Right kidney (tissue), 1 donor: ENCODE measurements at regions not wholly inside any gene's neighbourhood (a gene's known extent, or its start where the extent isn't known, plus 50 kb on each side); places are given as distances from the start of the nearest gene placed in this dataset.

ENCODE experiments used
- DNase-seq: peaks from one replicate; pipeline ENCODE4 v3.0.0-alpha.2; 2016

DNA sequence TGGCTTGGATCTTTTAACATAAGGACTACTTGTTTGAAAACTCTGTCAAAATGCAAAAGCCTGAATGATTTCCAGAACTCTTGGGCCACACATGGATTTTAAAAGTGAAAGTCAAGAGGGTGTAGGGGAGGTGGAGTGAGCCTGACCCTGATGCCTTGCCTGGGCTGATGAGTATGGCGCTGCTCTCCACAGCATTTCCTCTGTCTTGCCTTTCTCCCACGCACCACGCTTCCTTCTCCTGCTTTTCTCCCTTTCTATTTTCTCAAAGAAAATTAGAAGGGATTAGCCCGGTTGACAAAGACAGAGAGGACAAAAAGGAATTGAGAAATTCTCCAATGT, 207.0 kb upstream of the CCDC68 start:
- DNase-seq = no peak

DNA sequence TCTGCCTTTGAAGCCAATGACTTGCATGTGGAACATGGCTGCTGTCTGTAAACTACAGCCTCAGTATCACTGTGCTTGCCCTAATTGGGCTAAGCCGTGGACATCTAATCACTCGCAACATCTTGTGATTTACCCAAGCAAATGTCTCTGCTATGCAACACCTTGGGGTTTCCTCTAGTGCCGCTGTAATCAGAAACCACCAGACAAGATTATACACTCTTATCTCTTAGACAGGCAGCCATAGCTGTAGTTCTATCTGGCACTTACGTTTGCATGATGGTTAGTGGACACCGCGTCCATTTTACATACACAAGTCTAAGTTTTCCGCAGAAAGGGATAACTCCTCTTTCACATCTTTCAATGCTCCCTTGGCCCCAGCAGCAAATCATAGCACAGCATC, 204.3 kb upstream of the CCDC68 start:
- no peak for DNase-seq

DNA sequence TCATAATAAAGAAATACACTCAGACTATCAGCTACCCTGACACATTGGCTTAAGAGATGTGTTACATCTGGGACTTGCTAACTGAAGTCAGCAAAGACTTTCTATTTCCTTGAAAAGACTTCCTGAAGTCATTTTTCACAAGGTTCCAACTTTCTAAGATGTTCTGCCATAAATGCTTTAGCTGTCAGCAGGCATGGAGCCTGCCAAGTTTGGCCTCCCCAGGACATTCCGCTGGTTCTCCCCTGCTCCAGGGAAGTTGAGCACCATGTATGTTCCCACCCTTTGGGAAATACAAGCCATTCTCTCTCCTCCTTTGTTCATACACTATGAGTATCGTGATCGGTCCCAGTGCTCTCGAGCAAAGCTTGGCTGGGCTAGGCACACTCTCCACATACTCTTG, 202.7 kb upstream of the CCDC68 start:
- no peak for DNase-seq

DNA sequence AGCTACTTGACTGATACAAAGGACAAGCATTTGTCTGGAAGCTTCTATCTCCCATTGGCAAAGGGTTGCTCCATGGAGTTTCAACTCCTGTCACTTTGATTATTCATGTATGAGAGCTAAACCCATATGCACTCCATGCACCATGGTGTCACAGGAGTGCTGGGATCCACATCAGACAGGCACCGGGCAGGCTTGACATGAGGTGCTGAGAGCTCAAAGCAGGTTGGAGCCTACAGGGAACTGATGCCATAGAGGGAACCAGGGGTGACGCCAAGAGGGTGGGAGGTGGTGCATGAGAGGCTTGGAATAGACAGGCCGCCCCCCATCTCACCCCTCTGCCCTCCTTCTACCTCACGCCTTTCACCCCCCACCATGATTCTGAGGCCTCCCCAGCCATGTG, 199.8 kb upstream of the CCDC68 start:
- DNase-seq = no peak

DNA sequence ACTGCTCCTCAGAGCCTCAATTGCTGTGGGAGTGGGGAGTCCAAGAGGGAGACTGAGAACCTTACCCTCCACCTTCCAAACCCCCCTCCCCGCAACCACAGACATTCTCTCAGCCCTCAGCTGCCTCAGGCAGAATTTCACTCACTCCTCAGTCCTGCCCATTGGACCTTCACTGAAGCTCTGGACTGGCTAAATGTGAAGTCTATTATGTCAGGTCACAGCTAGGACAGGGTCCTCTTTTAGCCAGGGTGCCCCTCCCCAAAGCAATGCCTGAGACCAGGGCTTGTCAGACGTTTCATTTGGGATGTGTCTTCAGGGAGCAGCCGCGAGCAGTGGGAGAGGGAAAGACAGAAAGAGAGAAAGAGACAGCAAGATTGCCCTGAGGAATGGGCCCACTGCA, 199.3 kb upstream of the CCDC68 start:
- DNase-seq = no peak

DNA sequence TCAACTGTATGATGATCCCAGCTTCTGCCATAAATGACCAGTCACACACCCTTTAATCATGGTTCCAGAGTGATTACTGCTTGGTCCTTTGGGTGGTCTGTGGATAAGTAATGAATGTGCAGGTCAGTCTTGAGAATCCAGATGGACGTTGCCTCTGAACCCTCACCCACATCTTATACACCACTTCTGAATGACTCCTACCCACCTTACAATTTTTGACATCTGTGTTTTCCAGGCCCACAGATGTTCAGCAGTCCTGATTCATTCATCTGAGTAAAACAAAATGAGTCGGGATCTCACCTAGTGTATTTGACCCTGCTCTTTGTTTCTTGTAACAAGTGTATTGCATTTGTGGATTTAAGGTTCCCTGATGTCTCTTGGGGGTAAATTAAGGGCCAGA, 194.1 kb upstream of the CCDC68 start:
- no peak for DNase-seq

DNA sequence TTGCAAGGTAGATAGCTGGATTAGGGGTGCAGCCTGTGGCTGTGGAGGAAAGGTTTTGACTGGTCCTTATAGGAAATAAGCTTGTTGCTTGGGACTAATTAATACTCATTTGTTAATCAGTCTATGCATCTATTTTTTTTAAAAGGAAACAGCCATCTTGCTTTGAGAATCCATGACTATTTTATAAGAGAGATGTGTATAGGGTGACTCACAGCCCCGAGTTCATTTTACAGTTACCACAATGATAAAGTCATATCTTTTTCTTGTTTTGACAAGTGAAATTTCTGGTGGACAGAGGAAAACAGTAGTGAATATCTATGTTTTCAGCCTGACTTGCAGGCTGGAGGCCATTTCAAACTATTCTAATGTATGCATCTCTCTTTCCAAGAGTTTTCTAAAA, 193.5 kb upstream of the CCDC68 start:
- DNase-seq = no peak

DNA sequence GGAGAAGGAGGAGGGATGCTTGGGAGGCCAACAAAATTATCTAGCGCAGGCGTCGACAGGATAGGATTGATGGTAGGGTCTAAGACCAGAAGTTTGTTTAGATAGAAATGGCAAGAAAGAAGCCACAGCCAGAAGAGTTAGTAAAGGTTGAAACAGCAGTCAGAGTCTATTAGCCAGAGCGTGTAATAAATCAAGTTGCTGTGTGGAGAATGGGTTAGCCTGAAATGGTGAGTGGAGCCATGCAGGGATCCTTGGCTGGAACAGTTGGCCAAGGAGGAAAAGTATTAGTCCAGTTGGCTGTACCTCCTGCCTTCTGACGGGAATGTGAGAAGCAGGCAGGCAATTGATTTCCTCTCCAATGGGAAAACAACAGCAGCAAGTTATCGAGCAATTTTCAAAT, 190.7 kb upstream of the CCDC68 start:
- DNase-seq = no peak

DNA sequence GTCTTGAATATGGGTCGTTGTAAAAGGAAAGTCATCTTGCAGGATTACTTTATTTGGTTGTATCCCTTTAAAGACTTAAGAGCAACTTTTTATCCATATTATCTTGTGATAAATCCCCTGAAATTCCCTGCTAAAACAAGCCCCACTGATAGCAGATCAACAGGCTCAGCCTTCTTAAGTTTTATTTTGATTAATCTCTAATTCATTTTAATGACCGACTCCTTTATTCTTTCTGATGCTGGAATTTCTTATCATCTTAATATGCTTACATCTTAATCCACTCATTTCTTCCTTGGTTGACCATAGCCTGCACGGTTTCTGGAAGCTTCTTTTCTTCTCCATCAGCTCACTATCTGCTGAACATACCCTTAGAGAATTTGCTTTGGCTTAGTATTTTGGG, 188.5 kb upstream of the CCDC68 start:
- no peak for DNase-seq

DNA sequence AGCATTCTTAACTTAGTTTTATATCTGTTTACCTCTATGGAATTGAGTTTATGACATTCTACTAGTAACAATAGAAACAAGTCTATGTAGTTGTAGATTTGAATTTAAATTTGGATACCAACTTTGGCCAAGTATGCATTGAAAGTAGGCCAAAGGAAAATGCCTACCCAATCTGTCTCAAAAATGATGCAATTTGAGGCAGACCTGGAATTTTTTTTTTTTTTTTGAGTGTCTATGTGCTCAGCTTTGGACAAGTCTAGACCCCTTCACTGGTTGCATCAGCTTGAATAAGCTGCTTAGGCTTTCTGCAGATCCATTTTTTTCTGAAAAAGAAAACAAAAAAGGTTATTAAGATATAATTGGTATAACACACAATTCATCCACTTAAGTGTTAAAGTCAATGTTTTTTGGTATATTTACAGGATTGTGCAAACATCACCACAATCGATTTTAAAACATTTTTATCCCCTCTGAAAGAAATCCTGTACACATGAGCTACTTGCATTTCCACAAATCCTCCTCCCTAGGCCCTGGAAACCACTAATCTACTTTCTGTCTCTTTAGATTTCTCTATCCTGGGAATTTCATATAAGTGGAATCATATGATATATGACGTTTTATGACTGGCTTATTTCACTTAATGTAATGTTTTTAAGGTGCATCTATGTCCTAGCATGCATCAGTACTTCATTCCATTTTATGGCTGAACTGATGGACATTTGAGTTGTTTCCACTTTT, 185.1 kb upstream of the CCDC68 start:
- DNase-seq = no peak

DNA sequence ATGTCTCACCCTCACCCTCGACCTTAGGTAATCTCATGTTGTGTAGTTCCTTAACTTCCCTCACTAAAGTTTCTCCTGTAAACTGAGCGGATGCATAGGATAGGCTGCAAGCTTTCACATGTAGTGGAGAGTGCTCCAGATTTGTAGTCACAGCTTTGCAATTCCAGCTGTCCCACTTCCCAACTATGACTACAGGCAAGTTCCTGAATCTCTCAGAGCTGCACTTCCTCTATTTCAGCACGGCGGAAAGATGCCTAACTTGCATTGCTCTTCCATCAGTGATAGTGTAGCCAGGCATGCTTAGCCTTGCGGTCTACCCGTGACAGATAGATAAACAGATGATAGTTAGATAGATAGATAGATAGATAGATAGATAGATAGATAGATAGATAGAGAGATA, 183.1 kb upstream of the CCDC68 start:
- no peak for DNase-seq

DNA sequence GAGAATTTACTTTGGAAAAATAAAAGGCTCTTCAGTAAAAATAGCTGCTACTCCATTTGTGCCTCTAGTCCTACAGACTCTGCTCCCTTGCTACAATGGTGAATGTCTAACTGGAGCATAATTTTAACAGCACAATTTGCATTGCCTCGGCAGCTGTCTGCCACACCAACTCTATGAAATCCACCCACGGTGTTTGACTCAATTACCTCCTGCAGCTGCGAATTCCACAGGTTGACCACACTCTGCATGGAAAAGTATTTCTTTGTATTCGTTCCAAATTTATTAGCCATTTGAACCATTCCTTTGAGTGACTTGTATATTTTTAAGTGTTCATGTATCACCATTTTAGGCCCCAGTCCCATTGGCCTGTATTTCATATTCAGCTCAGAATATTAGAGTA, 182.1 kb upstream of the CCDC68 start:
- no peak for DNase-seq

DNA sequence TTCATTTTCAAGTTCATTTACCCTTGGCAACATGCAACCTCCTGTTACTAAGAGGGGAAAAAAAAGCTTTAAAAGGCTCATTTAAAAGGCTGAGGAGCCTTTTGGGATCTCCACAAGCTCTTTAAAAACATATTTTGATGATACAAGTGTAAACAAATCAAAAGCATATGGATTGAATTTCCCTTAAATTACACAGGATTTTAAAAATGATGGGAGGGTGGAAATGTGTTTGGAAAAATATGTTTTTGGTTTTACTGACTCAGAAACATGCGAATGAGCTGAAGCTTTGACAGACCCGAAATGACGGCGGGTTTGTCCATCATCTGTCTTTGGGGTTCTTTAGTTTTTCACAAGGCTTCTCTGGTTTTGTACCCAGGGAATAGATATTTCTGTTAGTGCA, 180.6 kb upstream of the CCDC68 start:
- no peak for DNase-seq

DNA sequence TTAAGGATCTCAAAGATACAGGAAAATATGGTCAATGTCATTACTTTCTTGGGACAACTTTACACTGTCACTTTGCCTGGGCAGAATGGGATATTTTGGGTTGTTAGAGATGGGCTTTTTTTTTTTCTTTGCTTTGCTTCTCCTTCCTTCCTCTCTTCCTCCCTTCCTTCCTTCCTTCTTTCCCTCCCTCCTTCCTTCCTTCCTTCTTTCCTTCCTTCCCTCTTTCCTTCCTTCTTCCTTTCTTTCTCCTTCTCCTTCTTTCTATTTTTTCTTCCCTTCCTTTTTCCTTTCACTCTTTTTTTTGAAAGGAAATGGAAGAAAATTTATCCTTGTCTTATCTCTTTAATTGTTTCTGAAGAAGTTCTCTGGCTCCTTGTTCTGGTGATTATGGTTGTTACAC, 180.0 kb upstream of the CCDC68 start:
- DNase-seq = no peak

DNA sequence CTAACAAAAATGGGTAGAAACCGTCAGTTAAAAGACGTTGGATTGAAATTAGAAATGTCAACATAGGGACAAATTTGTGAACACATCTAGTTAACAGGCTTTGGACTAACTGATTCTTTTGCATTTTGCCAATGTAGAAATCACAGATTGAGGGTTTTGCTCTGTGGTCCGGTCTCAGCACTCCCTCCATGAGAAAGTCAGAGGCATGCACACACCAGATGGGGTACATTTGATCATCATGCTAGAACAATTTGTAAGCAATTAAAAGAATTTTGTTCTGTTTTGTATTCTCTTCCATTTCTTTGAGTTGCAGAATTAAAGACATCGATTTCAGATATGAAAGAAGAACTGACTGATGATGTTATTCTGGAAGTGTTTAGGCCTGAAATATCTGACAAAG, 179.1 kb upstream of the CCDC68 start:
- DNase-seq = no peak

DNA sequence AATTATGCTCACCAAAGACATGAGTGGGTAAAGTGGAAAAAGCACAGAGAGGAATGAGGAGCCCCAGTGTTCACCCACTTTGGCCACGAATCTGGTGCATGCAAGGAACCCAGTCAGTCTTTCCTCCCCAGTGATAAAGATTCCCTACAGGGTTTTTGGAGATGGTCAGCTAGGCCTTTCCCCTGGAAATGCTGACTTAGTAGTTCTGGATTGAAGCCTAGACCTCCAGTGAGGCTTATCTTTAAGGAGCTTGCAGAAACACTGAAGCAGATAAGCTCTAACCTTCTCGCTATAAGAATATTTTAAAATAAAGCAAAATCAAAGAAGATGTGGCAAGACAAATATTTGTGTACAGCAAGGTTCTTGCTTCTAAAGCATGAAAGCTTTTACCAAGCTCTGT, 178.3 kb upstream of the CCDC68 start:
- DNase-seq = no peak

DNA sequence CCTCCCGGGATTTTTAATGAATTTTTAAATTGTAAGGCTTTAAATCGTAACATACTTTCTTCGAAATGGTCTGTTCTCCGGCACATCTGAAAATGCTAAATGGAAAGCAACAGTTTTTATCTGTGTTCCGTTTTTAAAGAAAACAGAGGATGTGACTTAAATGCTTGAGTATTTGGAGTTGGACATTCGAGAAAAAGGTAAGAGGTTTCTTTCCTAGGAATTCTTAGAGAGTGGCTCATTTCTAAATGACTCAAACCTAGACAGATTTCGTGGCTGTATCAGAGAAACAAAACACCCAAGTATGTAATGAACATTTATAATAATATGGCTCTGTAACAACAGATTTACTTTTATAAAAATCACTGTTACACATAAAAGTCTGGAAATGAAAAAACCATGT, 177.6 kb upstream of the CCDC68 start:
- DNase-seq = no peak

DNA sequence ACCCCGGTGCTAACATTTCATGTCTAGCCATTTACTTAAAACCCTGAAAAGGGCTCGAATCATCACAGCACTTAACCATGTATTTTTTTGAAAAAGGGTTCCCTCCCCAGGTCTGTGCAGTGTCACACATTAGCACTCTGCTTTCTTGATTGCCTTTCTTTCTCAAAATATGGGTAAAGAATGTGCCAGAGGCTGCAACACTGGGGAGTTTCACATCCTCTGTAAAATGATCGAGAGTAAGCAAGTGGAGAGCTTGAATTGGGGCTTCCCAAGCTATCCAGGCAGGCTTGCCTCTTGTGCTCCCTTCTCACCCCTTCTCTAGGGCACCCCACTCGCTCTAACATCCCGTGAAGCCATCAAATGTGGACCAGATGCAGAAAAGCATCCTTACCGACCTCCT, 177.0 kb upstream of the CCDC68 start:
- no peak for DNase-seq

DNA sequence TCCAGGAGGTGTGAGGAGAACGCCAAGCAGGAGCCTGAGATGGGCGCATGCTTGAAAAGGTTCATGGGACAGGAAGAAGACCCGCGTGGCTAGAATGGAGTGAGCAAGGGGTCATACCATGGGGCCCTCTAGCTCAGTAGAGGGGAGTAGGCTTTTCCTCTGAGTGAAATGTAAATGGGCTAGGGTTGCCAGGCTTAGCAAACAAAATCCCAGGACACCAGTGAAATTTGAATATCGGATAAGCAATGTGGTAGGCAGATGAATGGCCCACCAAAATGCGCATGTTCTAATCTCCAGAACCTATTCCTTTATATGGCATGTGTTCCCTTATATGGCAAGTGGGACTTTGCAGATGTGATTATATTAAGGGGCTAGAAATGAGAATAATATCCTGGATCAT, 174.1 kb upstream of the CCDC68 start:
- DNase-seq = no peak

DNA sequence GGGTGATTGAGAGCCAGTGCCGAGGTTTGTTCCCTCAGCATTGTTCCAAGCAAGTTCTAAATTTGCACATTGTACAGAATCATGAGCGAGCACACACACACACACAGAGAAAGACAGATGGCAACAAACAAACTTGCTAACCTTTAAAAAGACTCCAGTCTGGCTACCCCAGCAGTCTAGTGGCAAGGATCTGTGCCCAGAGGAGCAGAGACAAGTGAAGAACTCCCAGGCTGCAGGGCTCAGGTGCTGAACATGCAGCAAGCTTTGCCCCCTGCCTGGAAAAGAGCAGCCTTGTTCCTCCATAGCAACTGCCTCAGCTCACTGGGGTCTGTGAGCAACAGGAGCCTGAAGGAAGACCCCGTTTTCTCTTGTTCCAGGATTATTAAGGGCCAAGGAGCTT, 169.2 kb upstream of the CCDC68 start:
- no peak for DNase-seq

DNA sequence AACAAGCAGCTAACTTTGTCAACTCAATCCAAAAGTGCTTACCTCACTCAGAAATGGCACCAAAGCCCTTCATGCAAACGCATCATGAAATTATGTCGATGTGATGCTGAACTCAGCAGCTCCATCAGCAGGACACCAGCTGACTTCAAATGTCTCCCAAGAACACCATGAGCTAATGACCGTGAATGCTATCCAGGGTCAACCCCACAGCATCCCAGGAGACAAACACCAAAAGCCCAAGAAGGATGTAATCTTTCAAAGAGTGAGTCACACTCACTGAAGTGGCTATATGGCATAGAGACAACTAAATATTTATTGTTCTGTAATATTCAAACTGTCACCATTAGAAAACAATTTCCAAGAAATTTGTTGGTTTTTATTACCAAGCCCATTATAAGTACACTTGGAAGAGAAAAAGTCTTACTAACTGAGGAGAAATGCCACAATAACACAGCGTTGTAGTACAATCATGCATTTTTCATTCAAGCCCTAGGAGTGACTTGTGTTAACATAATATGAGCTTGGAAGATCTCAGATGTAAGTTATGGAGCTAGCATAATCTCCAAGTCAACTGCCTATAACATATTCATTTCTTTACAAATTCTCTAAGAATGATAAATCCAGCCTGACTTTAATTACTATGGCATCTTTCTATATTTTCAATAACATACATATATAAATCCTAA, 165.0 kb upstream of the CCDC68 start:
- no peak for DNase-seq

DNA sequence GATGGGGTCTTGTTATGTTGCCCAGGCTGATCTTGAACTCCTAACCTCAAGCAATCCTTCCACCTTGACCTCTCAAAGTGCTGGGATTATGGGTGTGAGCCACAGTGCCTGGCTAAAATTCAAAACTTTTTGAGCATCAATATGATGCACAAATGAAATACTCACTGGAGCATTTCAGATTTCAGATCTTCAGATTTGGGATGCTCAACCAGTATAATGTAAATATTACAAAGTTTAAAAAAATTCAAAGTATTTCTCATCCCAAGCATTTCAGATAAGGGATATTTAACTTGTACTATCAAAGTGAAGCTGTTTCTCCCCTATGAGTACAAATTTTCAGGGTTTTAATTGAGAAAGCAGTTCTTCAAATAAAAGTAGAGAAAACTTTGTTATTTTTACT, 164.1 kb upstream of the CCDC68 start:
- DNase-seq = no peak

DNA sequence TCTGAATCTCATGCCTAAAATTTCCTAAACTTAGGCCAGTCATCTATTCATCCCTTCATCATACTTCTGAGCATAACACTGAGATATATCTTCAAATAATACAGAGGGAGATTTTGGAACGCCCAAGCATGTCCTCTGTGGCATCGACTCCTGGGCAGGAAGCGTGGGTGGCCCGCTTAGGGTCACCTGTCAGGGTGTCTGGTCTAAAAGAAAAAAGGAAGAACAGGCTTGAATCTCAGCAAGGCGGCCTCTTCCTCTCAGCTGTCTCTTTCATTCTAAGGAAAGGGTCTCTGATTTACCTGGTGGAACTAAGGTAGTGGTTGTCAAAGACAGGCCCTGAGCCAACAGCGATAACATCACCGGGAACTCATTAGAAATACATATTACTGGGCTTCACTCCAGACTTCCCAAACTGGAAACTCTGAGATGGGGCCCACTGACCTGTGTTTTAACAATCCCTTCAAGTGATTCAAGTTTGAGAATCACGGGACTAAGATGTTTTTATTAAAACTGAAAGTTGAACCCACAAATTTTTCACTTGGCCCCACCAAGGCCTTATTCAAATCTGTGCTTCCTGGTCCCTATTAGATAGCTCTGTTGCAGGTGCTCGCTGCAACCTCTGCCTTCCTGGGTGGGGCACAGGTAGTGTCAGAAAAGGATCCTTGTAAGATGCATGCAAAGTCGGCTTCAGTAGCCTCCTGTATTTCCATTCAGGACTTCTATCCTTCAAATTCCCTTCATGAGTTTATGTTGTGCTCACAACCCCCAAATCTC, 162.3 kb upstream of the CCDC68 start:
- no peak for DNase-seq

DNA sequence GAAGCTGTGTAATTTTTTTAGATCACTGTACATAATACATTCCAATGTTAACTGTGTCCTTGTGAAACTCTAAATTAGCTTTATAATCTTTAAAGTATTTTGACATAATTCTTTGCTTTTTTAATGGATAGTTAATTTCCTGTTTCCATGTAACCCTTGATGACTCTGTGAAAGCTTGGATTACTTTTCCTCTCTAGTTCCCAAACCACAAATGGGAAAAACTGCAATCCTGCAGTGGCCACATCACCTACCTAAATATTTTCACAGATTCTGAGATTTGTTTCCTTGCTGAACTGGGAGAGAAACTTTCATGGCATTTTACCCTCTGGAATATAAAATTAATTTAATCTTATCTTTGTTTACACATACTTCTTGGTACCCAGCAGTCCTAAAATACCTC, 161.6 kb upstream of the CCDC68 start:
- no peak for DNase-seq
